WTC11 (cell line): ENCODE measurements at regions not wholly inside any gene's neighbourhood (a gene's known extent, or its start where the extent isn't known, plus 50 kb on each side); places are given as distances from the start of the nearest gene placed in this dataset.
A peak's percentile ranks its signal among the peaks of the same experiment; 100 is the strongest.

ENCODE experiments used
- ATAC-seq: fragments of 200-7000 bp; cut with Tn5 transposase; 2 replicates; pipeline ENCODE4 v1.10.0; 2021; ENCODE audit warnings: mild to moderate bottlenecking, moderate library complexity
- CTCF ChIA-PET: fragments of 300-600 bp; sonication (Branson Sonifier 250); formaldehyde crosslinking; loops from one replicate; lab custom pipeline; 2021; ENCODE audit warnings: antibody characterized with exemption; lab: Charles Lee
- POLR2A ChIA-PET: fragments of 350-600 bp; sonication (Branson Sonifier 250); formaldehyde crosslinking; loops from one replicate; lab custom pipeline; 2021; ENCODE audit warnings: antibody characterized with exemption; lab: Charles Lee
- DNase-seq: peaks from one replicate; pipeline ENCODE4 v3.0.0; 2021; ENCODE audit warnings: low spot score
- H3K27ac Mint-ChIP-seq: 2 replicates; pipeline ENCODE4 v1.8.0; 2021; ENCODE audit warnings: mixed read lengths
- H3K27me3 Mint-ChIP-seq: 2 replicates; pipeline ENCODE4 v1.8.0; 2021; ENCODE audit warnings: low read depth, mild to moderate bottlenecking, moderate library complexity, mixed read lengths
- H3K36me3 Mint-ChIP-seq: 2 replicates; pipeline ENCODE4 v1.8.0; 2021; ENCODE audit warnings: mixed read lengths
- H3K4me1 Mint-ChIP-seq: 2 replicates; pipeline ENCODE4 v1.8.0; 2022; ENCODE audit warnings: mixed read lengths
- H3K4me3 Mint-ChIP-seq: 2 replicates; pipeline ENCODE4 v1.8.0; 2021; ENCODE audit warnings: mild to moderate bottlenecking, moderate library complexity, mixed read lengths
- H3K9me3 Mint-ChIP-seq: 2 replicates; pipeline ENCODE4 v1.8.0; 2021; ENCODE audit warnings: mixed read lengths
- ATF3 ChIP-seq: sonication (generic); formaldehyde crosslinking; conservative IDR thresholded peaks from 2 replicates; pipeline ENCODE4 v1.8.1; 2022; ENCODE audit warnings: mild to moderate bottlenecking, missing genetic modification reagents
- ATF6 ChIP-seq: sonication (generic); formaldehyde crosslinking; IDR thresholded peaks from 2 replicates; pipeline ENCODE4 v1.8.1; 2023; ENCODE audit warnings: mild to moderate bottlenecking, missing genetic modification reagents
- CBFB ChIP-seq: sonication (generic); formaldehyde crosslinking; IDR thresholded peaks from 2 replicates; pipeline ENCODE4 v1.8.1; 2022; ENCODE audit warnings: mild to moderate bottlenecking, low read depth, missing genetic modification reagents
- FOXJ3 ChIP-seq: sonication (generic); formaldehyde crosslinking; IDR thresholded peaks from 2 replicates; pipeline ENCODE4 v1.9.0; 2021; ENCODE audit warnings: missing genetic modification reagents, mild to moderate bottlenecking, borderline replicate concordance
- GABPB1 ChIP-seq: sonication (generic); formaldehyde crosslinking; IDR thresholded peaks from 2 replicates; pipeline ENCODE4 v1.8.1; 2023; ENCODE audit warnings: mild to moderate bottlenecking, missing genetic modification reagents
- GTF2I ChIP-seq: fragments of 250-450 bp; sonication (Bioruptor Pico); conservative IDR thresholded peaks from 2 replicates; pipeline ENCODE4 v1.4.0; 2021; ENCODE audit warnings: mild to moderate bottlenecking
- IRF2 ChIP-seq: sonication (generic); formaldehyde crosslinking; IDR thresholded peaks from 2 replicates; pipeline ENCODE4 v1.8.0; 2022; ENCODE audit warnings: low read depth, missing genetic modification reagents, borderline replicate concordance
- NFYB ChIP-seq: sonication (generic); formaldehyde crosslinking; conservative IDR thresholded peaks from 2 replicates; pipeline ENCODE4 v1.8.0; 2022; ENCODE audit warnings: low read depth, missing genetic modification reagents
- PRDM15 ChIP-seq: sonication (generic); formaldehyde crosslinking; IDR thresholded peaks from 2 replicates; pipeline ENCODE4 v1.8.0; 2022; ENCODE audit warnings: missing genetic modification reagents
- PREB ChIP-seq: sonication (generic); formaldehyde crosslinking; IDR thresholded peaks from 2 replicates; pipeline ENCODE4 v1.8.1; 2022; ENCODE audit warnings: mild to moderate bottlenecking, missing genetic modification reagents, moderate library complexity, borderline replicate concordance
- SMAD3 ChIP-seq: sonication (generic); formaldehyde crosslinking; IDR thresholded peaks from 2 replicates; pipeline ENCODE4 v1.8.0; 2022; ENCODE audit warnings: missing genetic modification reagents, mild to moderate bottlenecking, borderline replicate concordance
- SMAD4 ChIP-seq: sonication (generic); formaldehyde crosslinking; IDR thresholded peaks from 2 replicates; pipeline ENCODE4 v1.8.0; 2022; ENCODE audit warnings: mild to moderate bottlenecking, missing genetic modification reagents
- SP1 ChIP-seq: sonication (generic); formaldehyde crosslinking; conservative IDR thresholded peaks from 2 replicates; pipeline ENCODE4 v1.8.1; 2022; ENCODE audit warnings: missing genetic modification reagents
- TCF7 ChIP-seq: sonication (generic); formaldehyde crosslinking; IDR thresholded peaks from 2 replicates; pipeline ENCODE4 v1.8.0; 2022; ENCODE audit warnings: mild to moderate bottlenecking, low read depth, missing genetic modification reagents, moderate library complexity
- ZBTB21 ChIP-seq: sonication (generic); formaldehyde crosslinking; IDR thresholded peaks from 2 replicates; pipeline ENCODE4 v1.8.1; 2023; ENCODE audit warnings: mild to moderate bottlenecking, missing genetic modification reagents, borderline replicate concordance
- ZNF121 ChIP-seq: sonication (generic); formaldehyde crosslinking; IDR thresholded peaks from 2 replicates; pipeline ENCODE4 v1.8.0; 2023; ENCODE audit warnings: missing genetic modification reagents
- ZNF232 ChIP-seq: sonication (generic); formaldehyde crosslinking; IDR thresholded peaks from 2 replicates; pipeline ENCODE4 v1.8.0; 2022; ENCODE audit warnings: mild to moderate bottlenecking, missing genetic modification reagents
- ZNF263 ChIP-seq: sonication (generic); formaldehyde crosslinking; IDR thresholded peaks from 2 replicates; pipeline ENCODE4 v1.8.1; 2022; ENCODE audit warnings: low read depth, mild to moderate bottlenecking, moderate library complexity, missing genetic modification reagents
- ZNF317 ChIP-seq: sonication (generic); formaldehyde crosslinking; IDR thresholded peaks from 2 replicates; pipeline ENCODE4 v1.8.1; 2023; ENCODE audit warnings: low read depth, mild to moderate bottlenecking, moderate library complexity, missing genetic modification reagents, borderline replicate concordance
- ZNF532 ChIP-seq: fragments of 250-450 bp; sonication (Bioruptor Pico); IDR thresholded peaks from 2 replicates; pipeline ENCODE4 v1.9.0; 2021; ENCODE audit warnings: mild to moderate bottlenecking, borderline replicate concordance
- ZNF671 ChIP-seq: fragments of 250-450 bp; sonication (Bioruptor Pico); IDR thresholded peaks from 2 replicates; pipeline ENCODE4 v1.8.0; 2021; ENCODE audit warnings: mild to moderate bottlenecking

- Mint-ChIP-seq H3K9me3 (no peaks in the 10 kb centered on the region), H3K4me1 (peaks cover 8% of the 10 kb centered on the region), H3K4me3 (no peak overlapping the region), H3K36me3 (no peaks in the 10 kb centered on the region), H3K27me3 (no peaks in the 10 kb centered on the region; the same call in 1 of the 2 replicates), H3K27ac (no peak overlapping the region)
- ChIA-PET CTCF (no interaction called here), POLR2A (no interaction called here)
- TF ChIP-seq TCF7 (CRISPR knock-in tag) (no peak), ZNF263 (CRISPR knock-in tag) (peak; percentile 73; the same call in 1 of the 2 replicates)
- DNase-seq (no peak), ATAC-seq (no peak)
Observed at GRCh38 chr22:48551716-48552268, 1275.9 kb downstream of the BRD1 start.

- no peaks in the 10 kb centered on the region; the same call in 1 of the 2 replicates for H3K27me3 Mint-ChIP-seq
- no peak overlapping the region for H3K4me3 Mint-ChIP-seq
- CTCF ChIA-PET: no interaction called here
- DNase-seq: no peak
- TF ChIP-seq PRDM15 (CRISPR knock-in tag): no peak
- no peak for TF ChIP-seq FOXJ3
- TF ChIP-seq PREB (CRISPR knock-in tag): no peak
- ATAC-seq: no peak
- no peak overlapping the region for H3K27ac Mint-ChIP-seq
- peaks cover 12% of the 10 kb centered on the region for H3K4me1 Mint-ChIP-seq
- H3K36me3 Mint-ChIP-seq: no peaks in the 10 kb centered on the region
- H3K9me3 Mint-ChIP-seq: no peaks in the 10 kb centered on the region
- POLR2A ChIA-PET: no interaction called here
Observed at GRCh38 chr22:48551061-48551460, 1276.6 kb downstream of the BRD1 start.

- H3K4me3 Mint-ChIP-seq: no peak overlapping the region
- H3K27me3 Mint-ChIP-seq: no peaks in the 10 kb centered on the region
- ChIA-PET POLR2A (no interaction called here), CTCF (no interaction called here)
- ATAC-seq: no peak
- no peak for DNase-seq
- peaks cover 4% of the 10 kb centered on the region; the same call in 1 of the 2 replicates for H3K4me1 Mint-ChIP-seq
- no peaks in the 10 kb centered on the region for H3K9me3 Mint-ChIP-seq
- H3K27ac Mint-ChIP-seq: no peak overlapping the region
- no peaks in the 10 kb centered on the region for H3K36me3 Mint-ChIP-seq
- no peak for TF ChIP-seq NFYB (CRISPR knock-in tag)
- TF ChIP-seq ZNF317 (CRISPR knock-in tag): no peak
- TF ChIP-seq TCF7 (CRISPR knock-in tag): no peak
- no peak for TF ChIP-seq ATF3 (CRISPR knock-in tag)
- no peak for TF ChIP-seq ATF6 (CRISPR knock-in tag)
- no peak for TF ChIP-seq IRF2 (CRISPR knock-in tag)
- no peak for TF ChIP-seq SMAD3
- TF ChIP-seq ZNF532 (CRISPR knock-in tag): no peak
- no peak for TF ChIP-seq GABPB1 (CRISPR knock-in tag)
- TF ChIP-seq ZNF232 (CRISPR knock-in tag): no peak
- no peak for TF ChIP-seq ZNF121 (CRISPR knock-in tag)
- no peak for TF ChIP-seq ZNF671 (CRISPR knock-in tag)
- TF ChIP-seq ZBTB21 (CRISPR knock-in tag): no peak
- TF ChIP-seq SP1 (CRISPR knock-in tag): no peak
- TF ChIP-seq CBFB (CRISPR knock-in tag): no peak
- TF ChIP-seq SMAD4 (CRISPR knock-in tag): no peak
- TF ChIP-seq GTF2I: no peak
Observed at GRCh38 chr22:48548391-48548790, 1279.3 kb downstream of the BRD1 start.
